GM19240 (cell line): ENCODE measurements at regions not wholly inside any gene's neighbourhood (a gene's known extent, or its start where the extent isn't known, plus 50 kb on each side); places are given as distances from the start of the nearest gene placed in this dataset.
"Not testable (repeated sequence)": the region's sequence is repeated elsewhere in the genome, so short reads cannot be mapped to it uniquely, and the experiment has no call there.

Source experiments
- DNase-seq: peaks from one replicate; pipeline ENCODE4 v3.0.0; 2011; ENCODE audit warnings: low spot score; ENCODE audit not compliant: insufficient read length

- not testable (repeated sequence) for DNase-seq
Observed at GRCh38 chr7:109905368-109906065, 1185.4 kb upstream of the LRRN3 start.

DNA sequence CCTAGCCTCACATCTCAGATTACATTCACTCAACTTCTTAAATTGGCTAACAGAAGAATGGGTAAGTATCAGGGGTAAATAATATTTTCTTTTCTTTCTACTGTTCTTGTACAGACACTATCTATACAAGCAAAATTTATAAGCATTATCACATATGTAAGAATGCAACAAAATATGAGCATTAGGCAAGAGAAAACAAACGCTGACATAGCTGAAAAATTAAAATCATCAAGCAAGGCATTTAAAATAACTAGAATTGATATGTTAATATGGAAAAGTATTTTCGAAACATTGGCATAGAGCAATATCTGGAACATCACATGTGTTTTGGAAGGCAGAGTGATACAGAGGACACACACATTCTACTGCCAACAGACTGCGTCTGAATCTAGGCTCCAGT is 1175.3 kb upstream of the LRRN3 start:
- no peak for DNase-seq

GRCh38 chr7:109926738-109927137 is 1164.2 kb upstream of the LRRN3 start:
- DNase-seq = no peak

DNA sequence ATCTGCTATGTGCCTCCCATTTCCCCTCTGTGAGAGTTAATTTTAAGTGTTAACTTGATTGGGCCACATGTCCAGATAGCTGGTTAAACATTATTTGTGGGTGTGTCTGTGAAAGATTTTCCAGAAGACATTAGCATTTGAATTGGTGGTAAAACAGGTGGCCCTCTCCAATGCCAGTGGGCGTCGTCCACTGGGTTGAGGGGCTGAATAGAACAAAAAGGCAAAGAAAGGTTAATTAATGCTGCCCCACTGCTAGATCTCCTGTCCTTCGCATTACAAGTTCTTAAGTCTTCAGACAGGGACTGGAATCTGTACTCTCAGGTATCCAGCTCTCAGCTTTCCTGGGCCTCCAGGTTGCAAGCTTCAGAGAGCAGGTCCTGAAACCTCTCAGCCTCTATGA is 1160.9 kb upstream of the LRRN3 start:
- no peak for DNase-seq

- DNase-seq = no peak
Observed at GRCh38 chr7:109939207-109939606, 1151.7 kb upstream of the LRRN3 start.

DNA sequence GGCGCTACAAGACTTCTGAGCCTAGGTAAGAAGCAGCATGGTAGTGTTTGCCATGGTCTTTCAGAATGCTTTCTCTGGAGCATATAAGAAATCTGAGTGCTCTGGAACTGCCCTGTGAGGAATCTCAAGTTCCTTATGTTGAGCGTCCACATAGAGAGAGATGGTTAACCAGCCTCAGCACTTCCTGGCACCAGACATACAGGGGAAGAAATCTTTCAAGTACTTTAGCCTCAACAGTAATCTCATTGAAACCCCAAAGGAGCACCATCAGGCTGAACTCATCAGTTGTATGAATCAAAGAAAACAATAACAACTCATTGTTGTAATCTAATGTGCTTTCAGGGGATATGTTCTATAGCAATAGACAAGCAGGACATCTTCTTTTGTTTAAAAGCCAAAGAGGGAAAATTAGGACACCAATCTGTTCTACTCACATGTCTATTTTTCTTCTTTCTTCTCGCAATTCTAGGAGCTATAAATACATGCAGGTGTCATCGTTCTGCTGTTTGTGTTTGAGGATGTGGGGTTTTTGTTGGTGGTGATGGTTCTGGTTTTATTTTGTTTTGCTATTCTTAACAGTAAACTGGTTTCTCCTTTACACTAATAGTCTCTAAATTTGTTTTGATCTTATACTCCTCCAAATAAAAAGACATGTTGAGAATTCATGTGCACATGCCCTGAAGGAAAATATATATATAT is 1145.0 kb upstream of the LRRN3 start:
- no peak for DNase-seq

DNA sequence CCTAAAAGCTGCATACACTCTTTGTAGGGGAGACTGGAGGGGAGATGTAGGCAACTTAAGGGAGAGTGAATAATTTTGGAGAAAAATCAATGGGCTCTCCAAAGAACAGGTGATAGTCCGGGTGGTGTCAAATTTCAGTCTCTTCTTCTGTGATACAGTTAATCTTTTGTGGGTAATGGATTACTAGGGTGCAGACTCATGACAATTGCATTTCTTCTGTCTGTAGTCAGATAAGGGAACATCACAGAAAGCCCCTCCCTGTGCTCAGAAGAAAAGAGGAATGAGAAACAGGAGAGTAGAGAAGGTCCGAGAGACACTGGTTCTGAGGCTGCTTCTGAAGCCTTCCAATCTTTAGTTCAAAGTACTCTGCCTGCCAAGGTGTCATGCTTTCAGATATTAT is 1140.7 kb upstream of the LRRN3 start:
- DNase-seq = no peak

- DNase-seq = no peak
Observed at GRCh38 chr7:109950821-109951564, 1139.9 kb upstream of the LRRN3 start.

DNA sequence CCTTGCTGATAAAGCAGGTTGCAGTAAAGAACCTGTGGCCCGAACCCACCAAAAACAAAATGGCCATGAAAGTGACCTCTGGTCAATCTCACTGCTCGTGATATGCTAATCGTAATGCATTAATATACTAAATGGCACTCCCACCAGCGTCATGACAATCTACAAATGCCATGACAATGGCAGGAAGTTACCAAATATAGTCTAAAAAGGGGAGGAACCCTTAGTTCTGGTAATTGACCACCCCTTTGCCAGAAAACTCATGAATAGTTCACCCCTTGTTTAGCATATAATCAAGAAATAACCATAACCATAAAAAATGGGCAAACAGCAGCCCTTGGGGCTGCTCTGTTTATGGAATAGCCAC is 1139.4 kb upstream of the LRRN3 start:
- DNase-seq = no peak

DNA sequence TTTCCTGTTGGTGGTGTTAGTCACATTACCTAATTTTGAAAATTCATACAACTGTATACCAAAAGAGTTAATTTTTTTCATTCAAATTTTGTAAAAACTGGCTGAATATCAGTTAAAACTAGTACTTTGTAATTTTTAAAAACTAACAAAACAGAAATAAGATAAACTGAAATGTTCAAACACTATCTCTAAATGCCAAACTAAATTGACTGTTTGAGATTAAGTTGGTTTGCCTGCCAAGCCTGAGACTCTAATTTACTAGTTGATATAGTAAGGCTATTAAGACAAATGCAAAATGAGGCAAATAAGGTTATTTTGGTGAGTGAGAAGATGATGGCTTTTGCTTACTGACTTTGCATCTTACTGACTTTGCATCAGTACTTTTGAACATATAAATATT is 1134.9 kb upstream of the LRRN3 start:
- no peak for DNase-seq

GRCh38 chr7:109956916-109957315 is 1134.0 kb upstream of the LRRN3 start:
- no peak for DNase-seq

DNA sequence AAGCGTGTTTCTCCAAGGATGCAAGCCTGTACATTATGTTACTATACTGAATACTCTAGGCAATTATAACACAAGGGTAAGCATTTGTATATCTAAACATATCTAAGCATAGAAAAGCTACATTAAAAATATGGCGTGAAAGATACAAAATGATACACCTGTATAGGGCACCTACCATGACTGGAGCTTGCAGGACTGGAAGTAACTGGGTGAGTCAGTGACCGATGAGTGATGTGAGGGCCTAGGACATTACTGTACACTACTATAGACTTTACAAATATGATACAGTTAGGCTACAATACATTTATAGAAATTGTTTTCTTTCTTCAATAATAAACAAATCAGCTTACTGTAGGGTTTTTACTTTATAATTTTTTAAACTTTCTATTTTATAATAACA is 1127.2 kb upstream of the LRRN3 start:
- no peak for DNase-seq

DNA sequence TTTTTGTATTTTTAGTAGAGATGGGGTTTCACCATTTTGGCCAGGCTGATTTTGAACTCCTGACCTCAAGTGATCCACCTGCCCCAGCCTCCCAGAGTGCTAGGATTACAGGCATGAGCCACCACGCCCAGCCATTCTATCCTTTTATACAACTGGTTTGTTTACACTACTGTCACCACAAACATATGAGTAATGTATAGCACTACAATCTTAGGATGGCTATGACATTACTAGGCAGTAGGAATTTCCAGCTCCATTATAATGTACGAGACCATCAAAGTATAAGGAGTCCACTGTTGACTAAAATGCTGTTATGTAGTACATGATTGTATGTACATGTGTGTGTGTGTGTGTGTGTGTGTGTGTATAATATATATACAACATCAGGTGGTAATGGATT is 1126.1 kb upstream of the LRRN3 start:
- no peak for DNase-seq

DNA sequence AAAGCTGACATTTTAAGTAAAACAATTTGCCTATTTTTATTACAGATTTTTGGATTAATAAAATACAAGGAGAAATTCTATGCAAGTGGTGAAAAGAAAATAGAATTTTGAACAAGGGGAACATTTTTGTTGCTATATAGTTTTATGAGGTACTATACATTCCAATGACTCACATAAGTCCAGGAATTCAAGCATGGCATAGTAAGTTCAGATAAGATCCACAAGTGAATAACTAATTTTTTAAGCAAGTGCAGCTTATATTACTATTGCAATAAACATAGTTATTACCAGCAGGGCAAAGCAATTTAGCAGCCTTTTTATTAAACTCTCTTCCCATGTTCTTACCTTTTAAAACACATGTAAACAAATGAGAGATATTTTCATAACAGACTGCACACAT is 1123.5 kb upstream of the LRRN3 start:
- DNase-seq = no peak

GRCh38 chr7:109983618-109984017 is 1107.3 kb upstream of the LRRN3 start:
- no peak for DNase-seq

DNA sequence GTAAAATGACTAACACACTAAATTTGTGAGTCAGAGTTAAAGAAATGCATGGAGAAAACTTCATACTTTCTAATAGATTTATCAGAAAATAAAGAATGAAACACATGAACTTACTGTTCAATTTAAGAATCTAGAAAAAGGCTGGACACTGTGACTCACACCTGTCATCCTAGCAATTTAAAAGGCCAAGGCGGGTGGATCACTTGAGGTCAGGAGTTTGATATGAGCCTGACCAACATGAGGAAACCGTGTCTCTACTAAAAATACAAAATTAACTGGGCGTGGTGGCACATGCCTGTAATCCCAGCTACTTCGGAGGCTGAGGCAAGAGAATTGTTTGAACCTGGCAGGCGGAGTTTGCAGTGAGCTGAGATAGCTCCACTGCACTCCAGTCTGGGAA is 1106.2 kb upstream of the LRRN3 start:
- no peak for DNase-seq

GRCh38 chr7:109986701-109987100 is 1104.2 kb upstream of the LRRN3 start:
- DNase-seq = no peak

DNA sequence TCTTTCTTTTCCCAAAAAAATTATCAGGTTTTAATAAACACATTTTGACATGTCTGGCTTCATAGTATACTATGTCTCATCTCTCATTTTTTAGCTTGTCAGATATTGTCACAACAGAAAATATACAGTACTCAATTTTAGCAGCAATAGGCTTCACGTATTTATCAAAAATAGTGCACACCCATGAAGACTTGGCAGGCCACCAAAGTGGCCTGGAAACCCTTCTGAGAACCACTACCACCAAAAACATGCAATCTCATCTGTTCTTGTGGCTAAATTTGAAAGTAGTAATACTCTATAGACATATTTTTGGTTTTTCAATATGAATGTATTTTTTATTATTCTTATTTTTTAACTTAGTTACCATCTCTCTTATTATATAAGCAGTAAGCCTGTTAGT is 1094.5 kb upstream of the LRRN3 start:
- no peak for DNase-seq

- no peak for DNase-seq
Observed at GRCh38 chr7:109996927-109997326, 1094.0 kb upstream of the LRRN3 start.

GRCh38 chr7:109997837-109998236 is 1093.1 kb upstream of the LRRN3 start:
- no peak for DNase-seq

DNA sequence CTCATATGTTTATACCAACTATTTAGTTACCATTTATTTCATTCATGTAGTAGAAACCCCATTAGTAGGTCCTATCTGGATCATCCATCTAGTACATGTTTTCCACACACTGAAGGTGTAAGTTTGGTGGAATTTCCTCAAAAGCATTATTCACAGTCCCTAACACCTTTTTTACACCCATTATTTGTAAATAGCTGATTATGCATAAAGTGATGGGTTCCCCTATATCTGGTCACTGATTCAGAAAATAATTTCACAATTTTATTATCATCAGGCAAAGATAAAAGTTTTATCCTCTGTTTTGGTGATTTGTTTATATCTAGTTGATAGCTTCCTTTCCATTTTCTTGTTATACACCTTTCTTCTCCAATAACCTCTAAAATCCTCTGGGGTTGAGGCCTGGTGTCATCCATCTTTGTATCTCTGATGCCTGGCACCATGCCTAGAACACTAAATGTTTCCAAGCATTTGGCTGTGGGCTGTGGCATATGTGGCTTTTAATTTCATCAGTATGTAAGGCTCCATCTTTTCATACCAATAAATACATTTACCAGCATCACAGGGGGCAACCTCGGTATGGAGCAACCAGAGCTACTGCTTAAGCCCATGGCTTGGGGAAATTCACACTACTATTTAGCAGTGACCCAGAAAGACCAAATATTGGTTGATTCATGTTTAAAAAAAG is 1089.5 kb upstream of the LRRN3 start:
- no peak for DNase-seq

DNA sequence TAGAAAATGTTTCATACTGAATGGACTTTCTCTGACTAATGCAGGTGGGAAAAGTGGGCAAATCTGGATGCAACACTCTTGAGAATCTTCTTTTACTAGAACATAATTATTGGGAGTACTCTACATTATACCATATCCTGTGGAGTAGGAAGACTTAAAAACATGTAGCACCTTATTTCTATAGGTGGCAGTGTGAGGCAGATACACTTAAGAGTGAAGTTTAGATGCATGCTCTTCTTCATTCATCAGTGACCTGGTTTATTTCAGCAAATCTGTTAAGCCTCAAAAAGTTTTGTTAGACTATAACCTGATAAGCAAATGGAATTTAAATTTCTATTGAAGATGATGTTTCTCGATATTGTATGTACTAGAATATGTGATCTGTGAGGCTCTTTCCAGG is 1087.1 kb upstream of the LRRN3 start:
- no peak for DNase-seq
